Stimulated activated CD4-positive, alpha-beta T cell treated with anti-CD3 and anti-CD28 coated beads, Interleukin-1b, Interleukin-23, amount 100 ng/mL, for 48 hours (primary cell): ENCODE measurements at regions not wholly inside any gene's neighbourhood (a gene's known extent, or its start where the extent isn't known, plus 50 kb on each side); places are given as distances from the start of the nearest gene placed in this dataset.
"Not testable (repeated sequence)": the region's sequence is repeated elsewhere in the genome, so short reads cannot be mapped to it uniquely, and the experiment has no call there.

Experiments
- DNase-seq: peaks from one replicate; pipeline ENCODE4 v3.0.0-alpha.2; 2020

DNA sequence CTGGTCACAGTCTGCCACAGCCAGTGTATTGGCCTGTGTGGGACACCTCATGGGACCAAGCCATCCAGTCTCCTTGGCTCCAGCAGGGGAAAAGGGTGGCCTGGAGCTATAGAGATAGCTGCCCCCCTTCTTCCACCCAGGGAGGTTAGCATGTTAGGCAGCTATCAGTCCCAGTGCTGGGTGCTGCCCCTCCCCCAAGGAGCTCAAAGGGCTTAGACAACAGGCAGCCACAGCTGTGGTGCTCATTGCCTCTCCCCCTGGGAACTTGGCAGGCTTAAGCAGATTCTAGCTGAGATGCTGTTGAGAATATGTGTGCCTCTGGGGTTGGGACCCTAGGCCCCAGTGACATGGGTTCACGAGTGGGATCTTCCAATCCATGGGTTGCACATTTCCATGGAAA, 226.0 kb upstream of the PTGER4 start:
- no peak for DNase-seq

GRCh38 chr5:40452874-40453624, 226.7 kb upstream of the PTGER4 start:
- no peak for DNase-seq

GRCh38 chr5:40447438-40447837, 232.3 kb upstream of the PTGER4 start:
- no peak for DNase-seq

GRCh38 chr5:40446910-40447309, 232.8 kb upstream of the PTGER4 start:
- no peak for DNase-seq

DNA sequence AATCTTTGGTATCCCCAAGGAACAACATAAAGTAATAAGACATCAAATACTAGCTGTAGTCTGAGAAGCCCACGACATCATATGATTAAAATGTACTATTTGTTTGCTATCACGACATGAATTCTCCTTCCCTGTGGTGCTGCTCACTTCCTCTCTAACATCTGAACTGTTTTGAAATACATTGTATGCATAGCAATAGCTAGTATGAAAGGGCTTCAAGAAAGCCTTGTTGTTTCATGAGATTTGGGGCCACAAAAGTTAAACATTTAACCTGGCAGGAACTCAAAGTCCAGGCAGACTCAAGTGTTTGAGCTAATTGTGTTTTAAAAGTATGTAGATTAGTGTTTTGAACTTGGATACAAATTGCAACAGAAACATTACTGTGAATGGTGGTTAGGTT, 237.4 kb upstream of the PTGER4 start:
- no peak for DNase-seq

DNA sequence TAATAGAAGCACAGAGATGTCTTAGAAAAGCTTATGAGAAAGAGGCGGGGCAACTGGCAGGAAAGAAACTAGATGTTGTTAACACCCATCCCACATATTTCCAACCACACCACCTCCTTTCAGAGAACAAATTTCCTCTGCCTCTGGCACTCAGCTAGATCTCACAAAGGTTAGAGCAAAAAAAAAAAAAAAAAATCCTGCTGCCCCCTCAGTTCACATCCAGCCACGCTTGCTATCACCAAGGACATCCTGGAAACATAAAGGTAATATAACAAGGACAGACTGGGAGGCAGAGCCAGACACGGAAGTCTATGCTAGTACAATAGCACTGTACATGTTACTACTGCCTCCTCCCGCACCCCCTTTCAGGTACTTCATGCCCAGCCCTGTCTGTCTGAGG, 238.0 kb upstream of the PTGER4 start:
- DNase-seq, result peak; percentile 34

- DNase-seq, result no peak
These were observed 239.0 kb upstream of the PTGER4 start for GRCh38 chr5:40440746-40441145.

DNA sequence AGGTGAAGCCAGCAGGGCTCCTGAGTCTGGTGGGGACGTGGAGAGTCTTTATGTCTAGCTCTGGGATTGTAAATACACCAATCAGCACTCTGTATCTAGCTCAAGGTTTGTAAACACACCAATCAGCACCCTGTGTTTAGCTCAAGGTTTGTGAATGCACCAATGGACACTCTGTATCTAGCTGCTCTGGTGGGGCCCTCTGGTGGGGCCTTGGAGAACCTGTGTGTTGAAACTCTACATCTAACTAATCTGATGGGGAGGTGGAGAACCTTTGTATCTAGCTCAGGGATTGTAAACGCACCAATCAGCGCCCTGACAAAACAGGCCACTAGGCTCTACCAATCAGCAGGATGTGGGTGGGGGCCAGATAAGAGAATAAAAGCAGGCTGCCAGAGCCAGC, 240.6 kb upstream of the PTGER4 start:
- DNase-seq, result peak; percentile 34

GRCh38 chr5:40438646-40439045, 241.1 kb upstream of the PTGER4 start:
- DNase-seq, result not testable (repeated sequence)

GRCh38 chr5:40437452-40437861, 242.3 kb upstream of the PTGER4 start:
- DNase-seq, result peak; percentile 53

- DNase-seq, result peak; percentile 54
These were observed 243.0 kb upstream of the PTGER4 start for GRCh38 chr5:40436535-40437237.

- not testable (repeated sequence) for DNase-seq
These were observed 244.0 kb upstream of the PTGER4 start for GRCh38 chr5:40435706-40436105.

GRCh38 chr5:40432836-40433235, 246.9 kb upstream of the PTGER4 start:
- no peak for DNase-seq

DNA sequence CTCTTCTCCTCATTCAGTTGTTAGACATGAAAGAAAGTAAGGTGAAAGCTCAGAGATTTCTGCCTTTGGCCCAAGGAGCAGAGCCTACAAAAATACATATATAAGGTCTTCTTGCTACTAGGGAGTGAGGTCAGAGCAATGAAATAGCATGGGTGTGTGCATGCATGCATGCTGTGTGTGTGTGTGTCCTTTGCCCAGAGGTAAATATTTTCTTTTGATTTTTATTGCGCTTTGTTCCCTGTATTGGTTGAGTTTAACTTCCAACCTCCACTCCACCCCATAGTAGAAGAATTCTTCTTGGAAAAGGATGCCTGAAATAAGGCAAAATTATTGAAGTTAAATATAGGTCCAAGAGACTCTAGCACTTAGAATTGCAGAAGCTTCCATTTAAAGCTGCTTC, 248.0 kb upstream of the PTGER4 start:
- DNase-seq, result no peak

- DNase-seq, result no peak
These were observed 249.5 kb upstream of the PTGER4 start for GRCh38 chr5:40430101-40430710.

DNA sequence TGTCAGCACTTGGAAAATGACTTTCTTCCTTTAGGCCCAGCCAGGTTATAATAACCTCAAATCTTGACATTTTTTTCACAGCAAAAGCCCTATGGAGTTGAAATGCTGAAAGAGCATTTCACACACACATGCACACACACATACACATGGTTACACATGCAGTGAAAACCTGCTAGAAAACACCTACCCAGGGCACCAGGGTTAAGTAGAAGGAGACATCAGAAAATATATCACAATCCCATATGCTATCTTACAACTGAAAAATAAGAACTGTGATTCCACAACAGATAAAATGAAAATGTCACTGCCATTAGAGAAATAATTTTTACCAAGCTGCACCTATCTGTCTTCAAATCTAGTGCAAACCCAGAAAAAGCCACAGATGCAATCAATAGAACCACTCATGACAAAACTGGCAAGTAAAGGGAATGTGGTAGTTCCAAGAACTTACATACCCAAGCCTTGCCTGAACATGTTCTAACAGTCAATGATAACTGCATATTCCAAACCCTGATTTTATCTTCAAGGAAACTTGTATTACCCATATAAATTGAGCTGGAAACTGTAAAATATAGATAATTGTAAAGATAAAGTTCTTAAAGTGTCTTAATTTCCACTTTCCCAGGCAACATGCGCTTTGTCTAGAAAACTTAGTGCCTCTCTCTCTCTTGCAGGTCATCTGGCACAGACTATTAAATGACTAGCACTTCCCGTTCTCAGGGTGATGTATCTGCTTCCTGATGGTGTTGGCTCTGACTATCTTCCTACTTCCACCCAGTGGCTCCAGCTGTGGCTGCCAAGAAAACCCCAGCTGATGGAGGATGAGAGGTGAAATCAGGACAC, 250.2 kb upstream of the PTGER4 start:
- DNase-seq, result no peak

DNA sequence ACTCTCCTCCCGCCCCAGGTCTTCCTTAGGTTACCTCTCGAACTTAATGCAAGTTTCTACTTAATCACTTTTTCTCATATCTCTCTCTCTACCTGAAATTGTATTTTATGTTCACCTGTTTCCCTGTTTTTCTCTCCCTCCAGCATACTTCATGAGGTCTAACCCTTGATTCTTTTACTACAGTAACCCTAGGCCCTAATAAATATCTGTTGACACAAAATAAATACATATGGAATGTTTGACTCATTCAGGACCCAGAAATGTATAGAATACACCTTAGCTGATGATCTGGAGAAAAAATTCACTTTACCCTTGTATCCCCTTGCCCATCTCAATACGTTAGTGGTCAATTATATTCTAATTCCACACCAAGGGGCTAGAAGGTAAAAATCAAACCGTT, 250.9 kb upstream of the PTGER4 start:
- no peak for DNase-seq

DNA sequence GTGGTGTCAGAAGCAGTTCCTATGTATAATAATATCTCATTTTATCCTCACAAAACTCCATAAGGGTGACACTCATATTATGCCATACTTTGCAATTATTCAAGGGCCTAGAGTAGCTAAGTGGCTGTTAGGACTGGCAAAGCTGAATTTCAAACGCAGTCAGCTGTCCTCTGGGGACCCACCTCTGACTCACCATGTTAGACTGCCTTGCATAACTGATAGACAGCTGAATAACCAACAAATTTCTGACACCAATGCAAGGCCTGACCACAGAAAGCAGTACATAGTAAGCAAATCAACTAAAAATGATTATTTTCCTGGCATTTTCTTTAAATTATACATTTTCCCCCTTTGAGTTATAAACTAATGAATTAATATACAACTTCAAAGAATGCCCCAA, 251.6 kb upstream of the PTGER4 start:
- DNase-seq, result no peak

DNA sequence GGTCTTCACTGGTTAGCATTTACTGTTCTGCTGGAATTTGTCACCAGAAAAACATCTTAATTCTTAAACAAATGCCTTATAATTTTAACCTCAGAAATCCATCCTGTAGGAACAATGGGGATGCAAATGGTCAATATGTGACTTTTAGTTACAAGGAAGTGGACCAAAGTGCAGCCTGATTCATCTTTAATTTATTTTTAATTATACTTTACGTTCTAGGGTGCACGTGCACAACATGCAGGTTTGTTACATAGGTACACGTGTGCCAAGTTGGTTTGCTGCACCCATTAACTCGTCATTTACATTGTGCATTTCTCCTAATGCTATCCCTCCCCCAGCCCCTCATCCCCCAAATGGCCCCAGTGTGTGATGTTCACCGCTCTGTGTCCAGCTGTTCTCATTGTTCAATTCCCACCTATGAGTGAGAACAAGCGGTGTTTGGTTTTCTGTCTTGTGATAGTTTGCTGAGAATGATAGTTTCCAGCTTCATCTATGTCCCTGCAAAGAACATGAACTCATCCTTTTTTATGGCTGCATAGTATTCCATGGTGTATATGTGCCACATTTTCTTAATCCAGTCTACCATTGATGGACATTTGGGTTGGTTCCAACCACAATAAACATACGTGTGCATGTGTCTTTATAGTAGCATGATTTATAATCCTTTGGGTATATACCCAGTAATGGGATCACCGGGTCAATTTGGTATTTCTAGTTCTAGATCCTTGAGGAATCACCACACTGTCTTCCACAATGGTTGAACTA, 262.5 kb upstream of the PTGER4 start:
- DNase-seq, result not testable (repeated sequence)

DNA sequence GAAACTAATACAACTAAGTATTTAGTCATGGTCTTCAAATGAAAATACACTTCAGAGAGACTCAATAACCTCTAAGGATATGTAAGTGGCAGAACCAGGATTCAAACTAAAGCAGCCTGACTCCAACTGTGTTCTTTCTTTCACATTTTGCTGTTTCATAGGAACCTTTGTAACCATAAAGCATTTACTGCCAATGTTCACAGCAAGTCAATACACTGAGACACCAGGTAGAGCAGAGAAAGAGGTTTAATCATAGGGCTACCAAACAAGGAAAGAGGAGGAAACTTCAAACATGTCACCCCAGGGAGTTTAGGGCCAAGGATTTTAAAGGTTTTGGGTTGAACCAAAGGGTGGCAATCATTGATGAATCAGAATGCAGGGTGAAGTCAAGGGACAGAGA, 263.1 kb upstream of the PTGER4 start:
- no peak for DNase-seq

DNA sequence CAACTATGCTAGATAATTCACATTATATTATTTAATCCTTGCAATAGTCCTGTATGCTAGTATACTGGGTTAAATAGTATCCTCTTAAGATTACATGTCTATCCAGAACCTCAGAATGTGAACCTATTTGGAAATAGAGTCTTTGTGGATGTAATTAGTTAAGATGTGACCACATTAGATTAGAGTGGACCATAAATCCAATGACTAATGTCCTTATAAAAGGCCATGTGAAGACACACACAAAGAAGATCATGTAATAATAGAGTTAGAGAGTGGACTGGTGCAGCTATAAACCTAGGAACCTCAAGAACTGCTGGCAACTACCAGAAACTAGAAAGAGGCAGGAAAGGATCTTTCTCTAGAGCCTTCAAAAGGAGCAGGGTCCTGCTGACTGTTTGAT, 263.6 kb upstream of the PTGER4 start:
- DNase-seq, result no peak

DNA sequence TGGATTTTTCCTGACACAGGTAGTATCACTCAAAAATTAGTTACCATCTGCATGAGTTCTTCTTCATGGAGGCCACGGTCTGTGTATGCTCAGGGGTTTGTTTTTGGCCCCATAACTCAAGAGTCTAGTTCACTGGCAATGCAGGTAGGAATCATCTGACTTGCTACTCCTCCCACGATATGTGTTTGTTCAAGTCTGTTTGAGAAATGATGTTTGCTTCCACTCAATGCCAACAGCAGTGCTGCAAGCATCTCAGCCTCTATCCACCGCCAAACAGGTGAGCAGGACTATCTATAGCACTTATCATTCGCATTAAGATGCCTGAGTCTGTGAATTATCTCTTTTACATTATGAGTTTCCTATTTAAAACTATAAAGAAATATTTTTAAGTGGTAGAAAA, 264.8 kb upstream of the PTGER4 start:
- DNase-seq, result no peak
